ENCODE measurements at regions not wholly inside any gene's neighbourhood (a gene's known extent, or its start where the extent isn't known, plus 50 kb on each side); places are given as distances from the start of the nearest gene placed in this dataset.
A peak's percentile ranks its signal among the peaks of the same experiment; 100 is the strongest.

DNA sequence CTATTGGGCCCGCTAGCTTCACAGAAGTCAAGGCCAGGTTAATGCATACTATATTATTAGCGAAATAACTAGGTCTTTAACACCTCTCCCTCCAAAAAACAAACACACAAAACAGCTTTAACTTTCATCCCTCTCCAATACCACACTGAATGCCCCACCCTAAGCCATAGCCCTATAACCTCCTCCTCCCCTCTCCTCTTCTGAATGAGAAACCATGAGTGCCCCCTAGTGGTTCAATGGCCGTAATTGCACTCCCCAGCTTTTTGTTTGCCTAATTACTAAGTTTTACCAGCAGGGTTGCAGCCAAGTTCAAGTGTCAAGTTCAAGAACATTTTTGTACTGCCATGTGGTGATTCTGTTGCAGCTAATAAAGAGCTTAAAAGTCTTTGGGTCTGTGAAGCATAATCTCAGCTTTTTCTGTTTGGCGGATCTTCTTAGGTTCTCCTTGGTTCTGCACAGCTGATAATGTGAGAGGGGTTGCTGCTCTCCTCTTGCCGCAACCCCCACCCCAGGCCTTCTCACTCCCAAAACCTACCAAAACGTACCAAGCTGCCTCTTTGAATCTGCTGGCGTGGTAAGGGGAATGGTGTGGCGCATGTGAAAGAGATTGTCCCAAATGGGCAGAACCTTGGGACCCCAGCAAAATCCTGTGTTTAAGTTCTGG is 57.9 kb downstream of the RPL22L1 start (continued):
- TF ChIP-seq, protein P1, sequence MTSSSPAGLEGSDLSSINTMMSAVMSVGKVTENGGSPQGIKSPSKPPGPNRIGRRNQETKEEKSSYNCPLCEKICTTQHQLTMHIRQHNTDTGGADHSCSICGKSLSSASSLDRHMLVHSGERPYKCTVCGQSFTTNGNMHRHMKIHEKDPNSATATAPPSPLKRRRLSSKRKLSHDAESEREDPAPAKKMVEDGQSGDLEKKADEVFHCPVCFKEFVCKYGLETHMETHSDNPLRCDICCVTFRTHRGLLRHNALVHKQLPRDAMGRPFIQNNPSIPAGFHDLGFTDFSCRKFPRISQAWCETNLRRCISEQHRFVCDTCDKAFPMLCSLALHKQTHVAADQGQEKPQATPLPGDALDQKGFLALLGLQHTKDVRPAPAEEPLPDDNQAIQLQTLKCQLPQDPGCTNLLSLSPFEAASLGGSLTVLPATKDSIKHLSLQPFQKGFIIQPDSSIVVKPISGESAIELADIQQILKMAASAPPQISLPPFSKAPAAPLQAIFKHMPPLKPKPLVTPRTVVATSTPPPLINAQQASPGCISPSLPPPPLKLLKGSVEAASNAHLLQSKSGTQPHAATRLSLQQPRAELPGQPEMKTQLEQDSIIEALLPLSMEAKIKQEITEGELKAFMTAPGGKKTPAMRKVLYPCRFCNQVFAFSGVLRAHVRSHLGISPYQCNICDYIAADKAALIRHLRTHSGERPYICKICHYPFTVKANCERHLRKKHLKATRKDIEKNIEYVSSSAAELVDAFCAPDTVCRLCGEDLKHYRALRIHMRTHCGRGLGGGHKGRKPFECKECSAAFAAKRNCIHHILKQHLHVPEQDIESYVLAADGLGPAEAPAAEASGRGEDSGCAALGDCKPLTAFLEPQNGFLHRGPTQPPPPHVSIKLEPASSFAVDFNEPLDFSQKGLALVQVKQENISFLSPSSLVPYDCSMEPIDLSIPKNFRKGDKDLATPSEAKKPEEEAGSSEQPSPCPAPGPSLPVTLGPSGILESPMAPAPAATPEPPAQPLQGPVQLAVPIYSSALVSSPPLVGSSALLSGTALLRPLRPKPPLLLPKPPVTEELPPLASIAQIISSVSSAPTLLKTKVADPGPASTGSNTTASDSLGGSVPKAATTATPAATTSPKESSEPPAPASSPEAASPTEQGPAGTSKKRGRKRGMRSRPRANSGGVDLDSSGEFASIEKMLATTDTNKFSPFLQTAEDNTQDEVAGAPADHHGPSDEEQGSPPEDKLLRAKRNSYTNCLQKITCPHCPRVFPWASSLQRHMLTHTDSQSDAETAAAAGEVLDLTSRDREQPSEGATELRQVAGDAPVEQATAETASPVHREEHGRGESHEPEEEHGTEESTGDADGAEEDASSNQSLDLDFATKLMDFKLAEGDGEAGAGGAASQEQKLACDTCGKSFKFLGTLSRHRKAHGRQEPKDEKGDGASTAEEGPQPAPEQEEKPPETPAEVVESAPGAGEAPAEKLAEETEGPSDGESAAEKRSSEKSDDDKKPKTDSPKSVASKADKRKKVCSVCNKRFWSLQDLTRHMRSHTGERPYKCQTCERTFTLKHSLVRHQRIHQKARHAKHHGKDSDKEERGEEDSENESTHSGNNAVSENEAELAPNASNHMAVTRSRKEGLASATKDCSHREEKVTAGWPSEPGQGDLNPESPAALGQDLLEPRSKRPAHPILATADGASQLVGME (CRISPR knock-in tag; IDR thresholded peaks at IDR 0.05), result no peak
- TF ChIP-seq ZBTB8A (IDR thresholded peaks at IDR 0.05; ENCODE audit: partially characterized antibody), result no peak
- peak; percentile 57 to 85; a peak in 3 of 4 replicates for TF ChIP-seq MAZ (CRISPR knock-in tag; conservative IDR thresholded peaks at IDR 0.05 in 1 of 2, IDR thresholded peaks at IDR 0.05 in 1 of 2)
- TF ChIP-seq, protein P2, sequence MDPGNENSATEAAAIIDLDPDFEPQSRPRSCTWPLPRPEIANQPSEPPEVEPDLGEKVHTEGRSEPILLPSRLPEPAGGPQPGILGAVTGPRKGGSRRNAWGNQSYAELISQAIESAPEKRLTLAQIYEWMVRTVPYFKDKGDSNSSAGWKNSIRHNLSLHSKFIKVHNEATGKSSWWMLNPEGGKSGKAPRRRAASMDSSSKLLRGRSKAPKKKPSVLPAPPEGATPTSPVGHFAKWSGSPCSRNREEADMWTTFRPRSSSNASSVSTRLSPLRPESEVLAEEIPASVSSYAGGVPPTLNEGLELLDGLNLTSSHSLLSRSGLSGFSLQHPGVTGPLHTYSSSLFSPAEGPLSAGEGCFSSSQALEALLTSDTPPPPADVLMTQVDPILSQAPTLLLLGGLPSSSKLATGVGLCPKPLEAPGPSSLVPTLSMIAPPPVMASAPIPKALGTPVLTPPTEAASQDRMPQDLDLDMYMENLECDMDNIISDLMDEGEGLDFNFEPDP (CRISPR knock-in tag; IDR thresholded peaks at IDR 0.05), result no peak
- TF ChIP-seq, protein P3, sequence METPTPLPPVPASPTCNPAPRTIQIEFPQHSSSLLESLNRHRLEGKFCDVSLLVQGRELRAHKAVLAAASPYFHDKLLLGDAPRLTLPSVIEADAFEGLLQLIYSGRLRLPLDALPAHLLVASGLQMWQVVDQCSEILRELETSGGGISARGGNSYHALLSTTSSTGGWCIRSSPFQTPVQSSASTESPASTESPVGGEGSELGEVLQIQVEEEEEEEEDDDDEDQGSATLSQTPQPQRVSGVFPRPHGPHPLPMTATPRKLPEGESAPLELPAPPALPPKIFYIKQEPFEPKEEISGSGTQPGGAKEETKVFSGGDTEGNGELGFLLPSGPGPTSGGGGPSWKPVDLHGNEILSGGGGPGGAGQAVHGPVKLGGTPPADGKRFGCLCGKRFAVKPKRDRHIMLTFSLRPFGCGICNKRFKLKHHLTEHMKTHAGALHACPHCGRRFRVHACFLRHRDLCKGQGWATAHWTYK (CRISPR knock-in tag; IDR thresholded peaks at IDR 0.05), result no peak
- TF ChIP-seq, protein P4, sequence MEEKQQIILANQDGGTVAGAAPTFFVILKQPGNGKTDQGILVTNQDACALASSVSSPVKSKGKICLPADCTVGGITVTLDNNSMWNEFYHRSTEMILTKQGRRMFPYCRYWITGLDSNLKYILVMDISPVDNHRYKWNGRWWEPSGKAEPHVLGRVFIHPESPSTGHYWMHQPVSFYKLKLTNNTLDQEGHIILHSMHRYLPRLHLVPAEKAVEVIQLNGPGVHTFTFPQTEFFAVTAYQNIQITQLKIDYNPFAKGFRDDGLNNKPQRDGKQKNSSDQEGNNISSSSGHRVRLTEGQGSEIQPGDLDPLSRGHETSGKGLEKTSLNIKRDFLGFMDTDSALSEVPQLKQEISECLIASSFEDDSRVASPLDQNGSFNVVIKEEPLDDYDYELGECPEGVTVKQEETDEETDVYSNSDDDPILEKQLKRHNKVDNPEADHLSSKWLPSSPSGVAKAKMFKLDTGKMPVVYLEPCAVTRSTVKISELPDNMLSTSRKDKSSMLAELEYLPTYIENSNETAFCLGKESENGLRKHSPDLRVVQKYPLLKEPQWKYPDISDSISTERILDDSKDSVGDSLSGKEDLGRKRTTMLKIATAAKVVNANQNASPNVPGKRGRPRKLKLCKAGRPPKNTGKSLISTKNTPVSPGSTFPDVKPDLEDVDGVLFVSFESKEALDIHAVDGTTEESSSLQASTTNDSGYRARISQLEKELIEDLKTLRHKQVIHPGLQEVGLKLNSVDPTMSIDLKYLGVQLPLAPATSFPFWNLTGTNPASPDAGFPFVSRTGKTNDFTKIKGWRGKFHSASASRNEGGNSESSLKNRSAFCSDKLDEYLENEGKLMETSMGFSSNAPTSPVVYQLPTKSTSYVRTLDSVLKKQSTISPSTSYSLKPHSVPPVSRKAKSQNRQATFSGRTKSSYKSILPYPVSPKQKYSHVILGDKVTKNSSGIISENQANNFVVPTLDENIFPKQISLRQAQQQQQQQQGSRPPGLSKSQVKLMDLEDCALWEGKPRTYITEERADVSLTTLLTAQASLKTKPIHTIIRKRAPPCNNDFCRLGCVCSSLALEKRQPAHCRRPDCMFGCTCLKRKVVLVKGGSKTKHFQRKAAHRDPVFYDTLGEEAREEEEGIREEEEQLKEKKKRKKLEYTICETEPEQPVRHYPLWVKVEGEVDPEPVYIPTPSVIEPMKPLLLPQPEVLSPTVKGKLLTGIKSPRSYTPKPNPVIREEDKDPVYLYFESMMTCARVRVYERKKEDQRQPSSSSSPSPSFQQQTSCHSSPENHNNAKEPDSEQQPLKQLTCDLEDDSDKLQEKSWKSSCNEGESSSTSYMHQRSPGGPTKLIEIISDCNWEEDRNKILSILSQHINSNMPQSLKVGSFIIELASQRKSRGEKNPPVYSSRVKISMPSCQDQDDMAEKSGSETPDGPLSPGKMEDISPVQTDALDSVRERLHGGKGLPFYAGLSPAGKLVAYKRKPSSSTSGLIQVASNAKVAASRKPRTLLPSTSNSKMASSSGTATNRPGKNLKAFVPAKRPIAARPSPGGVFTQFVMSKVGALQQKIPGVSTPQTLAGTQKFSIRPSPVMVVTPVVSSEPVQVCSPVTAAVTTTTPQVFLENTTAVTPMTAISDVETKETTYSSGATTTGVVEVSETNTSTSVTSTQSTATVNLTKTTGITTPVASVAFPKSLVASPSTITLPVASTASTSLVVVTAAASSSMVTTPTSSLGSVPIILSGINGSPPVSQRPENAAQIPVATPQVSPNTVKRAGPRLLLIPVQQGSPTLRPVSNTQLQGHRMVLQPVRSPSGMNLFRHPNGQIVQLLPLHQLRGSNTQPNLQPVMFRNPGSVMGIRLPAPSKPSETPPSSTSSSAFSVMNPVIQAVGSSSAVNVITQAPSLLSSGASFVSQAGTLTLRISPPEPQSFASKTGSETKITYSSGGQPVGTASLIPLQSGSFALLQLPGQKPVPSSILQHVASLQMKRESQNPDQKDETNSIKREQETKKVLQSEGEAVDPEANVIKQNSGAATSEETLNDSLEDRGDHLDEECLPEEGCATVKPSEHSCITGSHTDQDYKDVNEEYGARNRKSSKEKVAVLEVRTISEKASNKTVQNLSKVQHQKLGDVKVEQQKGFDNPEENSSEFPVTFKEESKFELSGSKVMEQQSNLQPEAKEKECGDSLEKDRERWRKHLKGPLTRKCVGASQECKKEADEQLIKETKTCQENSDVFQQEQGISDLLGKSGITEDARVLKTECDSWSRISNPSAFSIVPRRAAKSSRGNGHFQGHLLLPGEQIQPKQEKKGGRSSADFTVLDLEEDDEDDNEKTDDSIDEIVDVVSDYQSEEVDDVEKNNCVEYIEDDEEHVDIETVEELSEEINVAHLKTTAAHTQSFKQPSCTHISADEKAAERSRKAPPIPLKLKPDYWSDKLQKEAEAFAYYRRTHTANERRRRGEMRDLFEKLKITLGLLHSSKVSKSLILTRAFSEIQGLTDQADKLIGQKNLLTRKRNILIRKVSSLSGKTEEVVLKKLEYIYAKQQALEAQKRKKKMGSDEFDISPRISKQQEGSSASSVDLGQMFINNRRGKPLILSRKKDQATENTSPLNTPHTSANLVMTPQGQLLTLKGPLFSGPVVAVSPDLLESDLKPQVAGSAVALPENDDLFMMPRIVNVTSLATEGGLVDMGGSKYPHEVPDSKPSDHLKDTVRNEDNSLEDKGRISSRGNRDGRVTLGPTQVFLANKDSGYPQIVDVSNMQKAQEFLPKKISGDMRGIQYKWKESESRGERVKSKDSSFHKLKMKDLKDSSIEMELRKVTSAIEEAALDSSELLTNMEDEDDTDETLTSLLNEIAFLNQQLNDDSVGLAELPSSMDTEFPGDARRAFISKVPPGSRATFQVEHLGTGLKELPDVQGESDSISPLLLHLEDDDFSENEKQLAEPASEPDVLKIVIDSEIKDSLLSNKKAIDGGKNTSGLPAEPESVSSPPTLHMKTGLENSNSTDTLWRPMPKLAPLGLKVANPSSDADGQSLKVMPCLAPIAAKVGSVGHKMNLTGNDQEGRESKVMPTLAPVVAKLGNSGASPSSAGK (IDR thresholded peaks at IDR 0.05), result peak; percentile 60; the same call in 1 of the 2 replicates

All from K562 (cell line).